GM23338 (cell line): ENCODE measurements at regions not wholly inside any gene's neighbourhood (a gene's known extent, or its start where the extent isn't known, plus 50 kb on each side); places are given as distances from the start of the nearest gene placed in this dataset.

ENCODE experiments used
- ATAC-seq: fragments of 200-7000 bp; cut with Tn5 transposase; 3 replicates; pipeline ENCODE4 v1.9.1; 2020
- DNase-seq: peaks from one replicate; pipeline ENCODE4 v3.0.0-alpha.2; 2015; ENCODE audit warnings: low spot score
- H2AFZ ChIP-seq: fragments of 200-600 bp; sonication (generic); 2 replicates; pipeline ENCODE4 v1.8.0; 2016; ENCODE audit warnings: antibody characterized with exemption, mild to moderate bottlenecking, moderate library complexity
- H3F3A ChIP-seq: fragments of 200-600 bp; sonication (generic); replicated peaks from 2 replicates; pipeline ENCODE4 v1.8.0; 2017; ENCODE audit warnings: antibody characterized with exemption, mixed run types, low read depth
- H3K27ac ChIP-seq: fragments of 200-600 bp; sonication (generic); 2 replicates; pipeline ENCODE4 v1.6.1; 2016; ENCODE audit warnings: low read depth
- H3K27me3 ChIP-seq: fragments of 200-600 bp; sonication (generic); 2 replicates; pipeline ENCODE4 v1.8.0; 2016; ENCODE audit warnings: mild to moderate bottlenecking, mixed run types, moderate library complexity; ENCODE audit not compliant: insufficient read depth
- H3K36me3 ChIP-seq: fragments of 200-600 bp; sonication (generic); 2 replicates; pipeline ENCODE4 v1.8.0; 2016; ENCODE audit warnings: mild to moderate bottlenecking; ENCODE audit not compliant: insufficient read depth
- H3K4me1 ChIP-seq: fragments of 200-600 bp; sonication (generic); 2 replicates; pipeline ENCODE4 v1.8.0; 2016; ENCODE audit warnings: mild to moderate bottlenecking, moderate library complexity; ENCODE audit not compliant: insufficient read depth
- H3K4me2 ChIP-seq: fragments of 200-600 bp; sonication (generic); 2 replicates; pipeline ENCODE4 v1.7.1; 2017; ENCODE audit warnings: mixed run types
- H3K4me3 ChIP-seq: fragments of 200-600 bp; sonication (generic); 2 replicates; pipeline ENCODE4 v1.6.1; 2016; ENCODE audit warnings: mixed run types
- H3K79me2 ChIP-seq: fragments of 200-600 bp; sonication (generic); replicated peaks from 2 replicates; pipeline ENCODE4 v1.8.0; 2017; ENCODE audit warnings: mild to moderate bottlenecking; ENCODE audit not compliant: insufficient read depth
- H3K9me2 ChIP-seq: fragments of 200-600 bp; sonication (generic); 2 replicates; pipeline ENCODE4 v1.8.0; 2017; ENCODE audit not compliant: insufficient read depth
- H4K20me1 ChIP-seq: fragments of 200-600 bp; sonication (generic); replicated peaks from 2 replicates; pipeline ENCODE4 v1.8.0; 2017; ENCODE audit warnings: mild to moderate bottlenecking; ENCODE audit not compliant: insufficient read depth
- H3K27ac Mint-ChIP-seq: 2 replicates; pipeline ENCODE4 v1.8.0; 2020; ENCODE audit warnings: inconsistent platforms, mild to moderate bottlenecking, moderate library complexity, mixed read lengths
- H3K27me3 Mint-ChIP-seq: 3 replicates; pipeline ENCODE4 v1.8.0; 2022; ENCODE audit warnings: low read depth, mild to moderate bottlenecking, moderate library complexity, mixed read lengths, inconsistent platforms; ENCODE audit not compliant: insufficient read depth, poor library complexity
- H3K36me3 Mint-ChIP-seq: 3 replicates; pipeline ENCODE4 v1.8.0; 2021; ENCODE audit warnings: low read depth, mild to moderate bottlenecking, inconsistent platforms, moderate library complexity, mixed read lengths
- H3K4me1 Mint-ChIP-seq: 3 replicates; pipeline ENCODE4 v1.8.0; 2020; ENCODE audit warnings: mild to moderate bottlenecking, inconsistent platforms, mixed read lengths
- H3K4me3 Mint-ChIP-seq: 3 replicates; pipeline ENCODE4 v1.8.0; 2021; ENCODE audit warnings: moderate library complexity, mild to moderate bottlenecking, inconsistent platforms, mixed read lengths
- H3K9me3 Mint-ChIP-seq: 3 replicates; pipeline ENCODE4 v1.8.0; 2020; ENCODE audit warnings: moderate library complexity, mild to moderate bottlenecking, inconsistent platforms, mixed read lengths
- CTCF ChIP-seq, 2 experiments: fragments of 200-600 bp in 1 of 2; sonication (generic) in 1 of 2; conservative IDR thresholded peaks; 2 replicates each; pipeline versions ENCODE4 v1.5.1 to v1.6.1; 2016 to 2017; ENCODE audit warnings: antibody characterized with exemption in 2 of 2, low read depth in 2 of 2, mild to moderate bottlenecking in 2 of 2, moderate library complexity in 1 of 2
- EZH2 ChIP-seq: fragments of 200-600 bp; sonication (generic); IDR thresholded peaks from one replicate; pipeline ENCODE4 v1.8.0; 2017; ENCODE audit warnings: antibody characterized with exemption, mild to moderate bottlenecking, low read depth; ENCODE audit not compliant: unreplicated experiment
- EZH2phosphoT487 ChIP-seq: fragments of 200-600 bp; sonication (generic); IDR thresholded peaks from one replicate; pipeline ENCODE4 v1.8.1; 2018; ENCODE audit warnings: antibody characterized with exemption; ENCODE audit not compliant: unreplicated experiment
- JUNB ChIP-seq: IDR thresholded peaks from one replicate; pipeline ENCODE4 v1.6.1; 2016; ENCODE audit warnings: antibody characterized with exemption; ENCODE audit not compliant: unreplicated experiment
- NANOG ChIP-seq: IDR thresholded peaks from 2 replicates; pipeline ENCODE4 v1.6.1; 2016; ENCODE audit warnings: antibody characterized with exemption, borderline replicate concordance
- POLR2AphosphoS5 ChIP-seq: IDR thresholded peaks from 2 replicates; pipeline ENCODE4 v1.6.1; 2016; ENCODE audit warnings: antibody characterized with exemption, low read depth
- STAT1 ChIP-seq: IDR thresholded peaks from one replicate; pipeline ENCODE4 v1.6.1; 2016; ENCODE audit warnings: antibody characterized with exemption; ENCODE audit not compliant: unreplicated experiment
- ZNF114 ChIP-seq: fragments of 250-450 bp; sonication (Bioruptor Pico); IDR thresholded peaks from 2 replicates; pipeline ENCODE4 v1.5.0; 2020; ENCODE audit warnings: mild to moderate bottlenecking, moderate library complexity
- ZNF331 ChIP-seq: fragments of 250-450 bp; sonication (Bioruptor Pico); IDR thresholded peaks from 2 replicates; pipeline ENCODE4 v1.5.0; 2020; ENCODE audit warnings: low read depth, mild to moderate bottlenecking, moderate library complexity
- ZNF462 ChIP-seq: fragments of 250-450 bp; sonication (Bioruptor Pico); IDR thresholded peaks from 2 replicates; pipeline ENCODE4 v1.5.0; 2020; ENCODE audit warnings: mild to moderate bottlenecking, moderate library complexity

GRCh38 chr13:76425935-76426334 lies 460.3 kb downstream of the KCTD12 start:
- Histone ChIP-seq H3K4me3 (no peak overlapping the region), H3K27me3 (no peaks in the 10 kb centered on the region), H3K27ac (no peak overlapping the region), H3K9me2 (no peaks in the 10 kb centered on the region), H3K36me3 (no peaks in the 10 kb centered on the region), H3K4me2 (no peak overlapping the region), H3K4me1 (no peaks in the 10 kb centered on the region), H2AFZ (no peak overlapping the region; the same call in 1 of the 2 replicates), H3F3A (no peaks in the 10 kb centered on the region), H4K20me1 (no peaks in the 10 kb centered on the region), H3K79me2 (no peaks in the 10 kb centered on the region)
- Mint-ChIP-seq H3K4me3 (no peak overlapping the region), H3K9me3 (no peaks in the 10 kb centered on the region), H3K36me3 (no peaks in the 10 kb centered on the region), H3K4me1 (no peaks in the 10 kb centered on the region), H3K27me3 (no peaks in the 10 kb centered on the region), H3K27ac (no peak overlapping the region)
- ATAC-seq (no peak), DNase-seq (no peak)
- no peak for TF ChIP-seq EZH2
- no peak for TF ChIP-seq EZH2phosphoT487
- no peak for TF ChIP-seq CTCF (conservative IDR thresholded peaks at IDR 0.05; ENCODE audit: low read depth in 2 of 2)
- TF ChIP-seq ZNF331 = no peak
- no peak for TF ChIP-seq POLR2AphosphoS5
- TF ChIP-seq ZNF462 (CRISPR knock-in tag) = no peak
- TF ChIP-seq NANOG = no peak
- TF ChIP-seq ZNF114 (CRISPR knock-in tag) = no peak
- no peak for TF ChIP-seq STAT1
- TF ChIP-seq JUNB = no peak
